K562 (cell line): ENCODE measurements at regions not wholly inside any gene's neighbourhood (a gene's known extent, or its start where the extent isn't known, plus 50 kb on each side); places are given as distances from the start of the nearest gene placed in this dataset.

ENCODE experiments used
- ARNT ChIP-seq, 2 experiments: fragments of 450-650 bp; IDR thresholded peaks; 2 replicates each; pipeline ENCODE4 v1.6.1; 2016; ENCODE audit warnings: mild to moderate bottlenecking in 1 of 2
- DPF2 ChIP-seq: fragments of 450-650 bp; IDR thresholded peaks from 2 replicates; pipeline ENCODE4 v1.6.1; 2016
- ELK1 ChIP-seq: sonication (generic); formaldehyde crosslinking; IDR thresholded peaks from 2 replicates; pipeline ENCODE4 v1.8.1; 2022; ENCODE audit warnings: missing genetic modification reagents
- ETV5 ChIP-seq: sonication (generic); formaldehyde crosslinking; IDR thresholded peaks from 2 replicates; pipeline ENCODE4 v1.4.0; 2020; ENCODE audit warnings: low read depth, mild to moderate bottlenecking, missing genetic modification reagents
- FOXK2 ChIP-seq, 2 experiments: fragments of 450-650 bp; IDR thresholded peaks in 1 of 2; conservative IDR thresholded peaks in 1 of 2; 2 replicates each; pipeline ENCODE4 v1.6.1; 2016; ENCODE audit warnings: low read depth in 2 of 2, mild to moderate bottlenecking in 1 of 2
- FOXP1 ChIP-seq: sonication (generic); formaldehyde crosslinking; IDR thresholded peaks from 2 replicates; pipeline ENCODE4 v1.8.0; 2022; ENCODE audit warnings: mild to moderate bottlenecking, missing genetic modification reagents
- FOXP4 ChIP-seq: sonication (generic); formaldehyde crosslinking; IDR thresholded peaks from 2 replicates; pipeline ENCODE4 v1.8.0; 2022; ENCODE audit warnings: mild to moderate bottlenecking, missing genetic modification reagents, borderline replicate concordance
- GABPB1 ChIP-seq: sonication (generic); formaldehyde crosslinking; IDR thresholded peaks from 2 replicates; pipeline ENCODE4 v1.8.0; 2022; ENCODE audit warnings: mild to moderate bottlenecking, missing genetic modification reagents
- GTF3C2 ChIP-seq: IDR thresholded peaks from 3 replicates; pipeline ENCODE4 v1.6.1; 2011; ENCODE audit warnings: borderline replicate concordance, mild to moderate bottlenecking, moderate library complexity; ENCODE audit not compliant: insufficient read length; ENCODE audit errors: extremely low read depth
- IRF2 ChIP-seq: sonication (generic); formaldehyde crosslinking; IDR thresholded peaks from 2 replicates; pipeline ENCODE4 v1.8.1; 2022; ENCODE audit warnings: mild to moderate bottlenecking, missing genetic modification reagents
- MCM7 ChIP-seq, 2 experiments: fragments of 450-650 bp; IDR thresholded peaks; 2 replicates each; pipeline ENCODE4 v1.6.1; 2016 to 2018
- MEF2A ChIP-seq: IDR thresholded peaks from 2 replicates; pipeline ENCODE4 v1.6.1; 2011; ENCODE audit warnings: low read depth, mild to moderate bottlenecking, low read length, moderate library complexity; ENCODE audit not compliant: control insufficient read depth
- NEUROD1 ChIP-seq: fragments of 150-350 bp; IDR thresholded peaks from 2 replicates; pipeline ENCODE4 v1.6.1; 2014; ENCODE audit warnings: borderline replicate concordance, low read length, low read depth; ENCODE audit not compliant: partially characterized antibody
- NR3C1 ChIP-seq: sonication (generic); formaldehyde crosslinking; IDR thresholded peaks from 2 replicates; pipeline ENCODE4 v1.8.1; 2022; ENCODE audit warnings: missing genetic modification reagents
- PML ChIP-seq: IDR thresholded peaks from 2 replicates; pipeline ENCODE4 v1.6.1; 2012; ENCODE audit warnings: low read length, inconsistent platforms
- SMARCC2 ChIP-seq: fragments of 450-650 bp; IDR thresholded peaks from 2 replicates; pipeline ENCODE4 v1.6.1; 2017; ENCODE audit warnings: antibody characterized with exemption, moderate library complexity, mild to moderate bottlenecking, low read depth
- SREBF2 ChIP-seq: sonication (generic); formaldehyde crosslinking; IDR thresholded peaks from 2 replicates; pipeline ENCODE4 v1.4.0; 2020; ENCODE audit warnings: mild to moderate bottlenecking, missing genetic modification reagents
- ZBTB49 ChIP-seq: sonication (generic); formaldehyde crosslinking; IDR thresholded peaks from 2 replicates; pipeline ENCODE4 v1.8.0; 2022; ENCODE audit warnings: missing genetic modification reagents, mild to moderate bottlenecking, borderline replicate concordance
- ZKSCAN8 ChIP-seq: fragments of 200-800 bp; sonication (Bioruptor generic); IDR thresholded peaks from 2 replicates; pipeline ENCODE4 v1.6.1; 2016; ENCODE audit warnings: missing genetic modification characterization, missing compliant biosample characterization
- ZNF217 ChIP-seq: sonication (generic); formaldehyde crosslinking; IDR thresholded peaks from 2 replicates; pipeline ENCODE4 v1.8.0; 2022; ENCODE audit warnings: mild to moderate bottlenecking, missing genetic modification reagents
- ZNF764 ChIP-seq: fragments of 250-450 bp; sonication (Bioruptor Pico); IDR thresholded peaks from 2 replicates; pipeline ENCODE4 v1.4.0; 2020; ENCODE audit warnings: low read depth, mild to moderate bottlenecking, moderate library complexity
- ZNF780A ChIP-seq: fragments of 250-450 bp; sonication (Bioruptor Pico); IDR thresholded peaks from 2 replicates; pipeline ENCODE4 v1.5.0; 2021; ENCODE audit warnings: mild to moderate bottlenecking

GRCh38 chr10:3665316-3665908, 119.6 kb downstream of the KLF6 start (continued):
- no peak for TF ChIP-seq SREBF2
- no peak for TF ChIP-seq ZNF780A (CRISPR knock-in tag)
- peak; percentile 65 to 84 for TF ChIP-seq FOXK2 (conservative IDR thresholded peaks at IDR 0.05 in 1 of 2, IDR thresholded peaks at IDR 0.05 in 1 of 2; ENCODE audit: low read depth in 2 of 2)
- TF ChIP-seq SMARCC2 = peak; percentile 67; the same call in 1 of the 2 replicates
- no peak for TF ChIP-seq ZBTB49 (CRISPR knock-in tag)
- TF ChIP-seq NR3C1 (CRISPR knock-in tag) = no peak
- no peak for TF ChIP-seq GTF3C2
- TF ChIP-seq FOXP1 = peak; percentile 88; the same call in 1 of the 2 replicates
- no peak for TF ChIP-seq IRF2 (CRISPR knock-in tag)
- peak; percentile 90 for TF ChIP-seq PML
- no peak for TF ChIP-seq ZNF217 (CRISPR knock-in tag)
- no peak for TF ChIP-seq MCM7 (IDR thresholded peaks at IDR 0.05)
- TF ChIP-seq ELK1 (CRISPR knock-in tag) = no peak
- TF ChIP-seq ARNT (IDR thresholded peaks at IDR 0.05) = peak in 1 of 2 experiments; percentile 87; a peak in 2 of 4 replicates
- TF ChIP-seq FOXP4 (CRISPR knock-in tag) = no peak
- TF ChIP-seq ZKSCAN8 (CRISPR knock-in tag) = no peak
- peak; percentile 40 for TF ChIP-seq NEUROD1
- peak; percentile 93 for TF ChIP-seq DPF2
- TF ChIP-seq MEF2A = no peak
- TF ChIP-seq ETV5 (CRISPR knock-in tag) = peak; percentile 96
- TF ChIP-seq ZNF764 (CRISPR knock-in tag) = no peak
- TF ChIP-seq GABPB1 (CRISPR knock-in tag) = peak; percentile 24; the same call in 1 of the 2 replicates
